WERI-Rb-1 (cell line): ENCODE measurements at regions not wholly inside any gene's neighbourhood (a gene's known extent, or its start where the extent isn't known, plus 50 kb on each side); places are given as distances from the start of the nearest gene placed in this dataset.

ENCODE experiments used
- DNase-seq: peaks from one replicate; pipeline ENCODE4 v3.0.0-alpha.2; 2020
- H3K27ac ChIP-seq: fragments of 250-450 bp; sonication (Bioruptor Pico); 2 replicates; pipeline ENCODE4 v1.5.1; 2020; ENCODE audit warnings: mild to moderate bottlenecking, moderate library complexity
- H3K27me3 ChIP-seq: fragments of 250-450 bp; sonication (Bioruptor Pico); 2 replicates; pipeline ENCODE4 v1.5.1; 2021; ENCODE audit warnings: mild to moderate bottlenecking, low read depth, moderate library complexity; ENCODE audit not compliant: insufficient read depth, severe bottlenecking
- H3K36me3 ChIP-seq: fragments of 250-450 bp; sonication (Bioruptor Pico); 2 replicates; pipeline ENCODE4 v1.5.1; 2020; ENCODE audit warnings: mild to moderate bottlenecking, moderate library complexity
- H3K4me3 ChIP-seq: 2 replicates; pipeline ENCODE4 v1.5.1; 2011; ENCODE audit warnings: low read depth, mild to moderate bottlenecking, control low read depth, low read length
- H3K9me3 ChIP-seq: fragments of 250-450 bp; sonication (Bioruptor Pico); 2 replicates; pipeline ENCODE4 v1.5.1; 2021; ENCODE audit warnings: mild to moderate bottlenecking, moderate library complexity; ENCODE audit not compliant: severe bottlenecking
- CTCF ChIP-seq: IDR thresholded peaks from 2 replicates; pipeline ENCODE4 v1.5.1; 2011; ENCODE audit warnings: low read depth, mild to moderate bottlenecking, control low read depth, inconsistent platforms, low read length

GRCh38 chr11:106495046-106495445 is 417.6 kb downstream of the AASDHPPT start:
- TF ChIP-seq CTCF, result no peak
- Histone ChIP-seq H3K9me3 (no peaks in the 10 kb centered on the region), H3K27me3 (no peaks in the 10 kb centered on the region), H3K4me3 (no peak overlapping the region), H3K27ac (no peak overlapping the region), H3K36me3 (no peaks in the 10 kb centered on the region)
- DNase-seq, result no peak

- Histone ChIP-seq H3K27ac (no peak overlapping the region), H3K27me3 (no peaks in the 10 kb centered on the region), H3K36me3 (no peaks in the 10 kb centered on the region), H3K4me3 (no peak overlapping the region), H3K9me3 (no peaks in the 10 kb centered on the region)
- TF ChIP-seq CTCF, result no peak
- no peak for DNase-seq
Observed at GRCh38 chr11:106496677-106497076, 419.2 kb downstream of the AASDHPPT start.

DNA sequence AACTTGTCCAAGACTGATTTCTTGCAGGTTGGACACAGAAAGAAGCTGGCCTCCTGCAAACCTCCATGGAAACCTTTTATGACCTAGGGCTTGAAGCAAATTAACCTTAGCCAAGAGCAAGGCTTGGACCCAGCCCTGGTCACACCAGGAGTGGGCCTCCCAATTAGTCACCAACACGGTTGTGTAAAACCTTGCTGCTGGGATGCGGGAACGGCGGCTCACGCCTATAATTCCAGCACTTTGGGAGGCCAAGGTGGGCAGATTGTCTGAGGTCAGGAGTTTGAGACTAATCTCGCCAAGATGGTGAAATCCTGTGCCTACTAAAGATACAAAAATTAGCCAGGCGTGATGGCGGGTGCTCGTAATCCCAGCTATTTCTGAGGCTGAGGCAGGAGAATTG is 419.9 kb downstream of the AASDHPPT start:
- H3K4me3 ChIP-seq, result no peak overlapping the region
- H3K9me3 ChIP-seq, result no peaks in the 10 kb centered on the region
- no peak overlapping the region for H3K27ac ChIP-seq
- H3K36me3 ChIP-seq, result no peaks in the 10 kb centered on the region
- TF ChIP-seq CTCF, result no peak
- no peak for DNase-seq
- no peaks in the 10 kb centered on the region for H3K27me3 ChIP-seq

GRCh38 chr11:106497822-106498221 is 420.4 kb downstream of the AASDHPPT start:
- TF ChIP-seq CTCF, result no peak
- Histone ChIP-seq H3K27ac (no peak overlapping the region), H3K4me3 (no peak overlapping the region), H3K9me3 (no peaks in the 10 kb centered on the region), H3K27me3 (no peaks in the 10 kb centered on the region), H3K36me3 (no peaks in the 10 kb centered on the region)
- no peak for DNase-seq

- no peak for DNase-seq
- H3K36me3 ChIP-seq, result no peaks in the 10 kb centered on the region
- H3K27ac ChIP-seq, result no peak overlapping the region
- TF ChIP-seq CTCF, result no peak
- no peak overlapping the region for H3K4me3 ChIP-seq
- no peaks in the 10 kb centered on the region for H3K27me3 ChIP-seq
- no peaks in the 10 kb centered on the region for H3K9me3 ChIP-seq
Observed at GRCh38 chr11:106503901-106504300, 426.4 kb downstream of the AASDHPPT start.

DNA sequence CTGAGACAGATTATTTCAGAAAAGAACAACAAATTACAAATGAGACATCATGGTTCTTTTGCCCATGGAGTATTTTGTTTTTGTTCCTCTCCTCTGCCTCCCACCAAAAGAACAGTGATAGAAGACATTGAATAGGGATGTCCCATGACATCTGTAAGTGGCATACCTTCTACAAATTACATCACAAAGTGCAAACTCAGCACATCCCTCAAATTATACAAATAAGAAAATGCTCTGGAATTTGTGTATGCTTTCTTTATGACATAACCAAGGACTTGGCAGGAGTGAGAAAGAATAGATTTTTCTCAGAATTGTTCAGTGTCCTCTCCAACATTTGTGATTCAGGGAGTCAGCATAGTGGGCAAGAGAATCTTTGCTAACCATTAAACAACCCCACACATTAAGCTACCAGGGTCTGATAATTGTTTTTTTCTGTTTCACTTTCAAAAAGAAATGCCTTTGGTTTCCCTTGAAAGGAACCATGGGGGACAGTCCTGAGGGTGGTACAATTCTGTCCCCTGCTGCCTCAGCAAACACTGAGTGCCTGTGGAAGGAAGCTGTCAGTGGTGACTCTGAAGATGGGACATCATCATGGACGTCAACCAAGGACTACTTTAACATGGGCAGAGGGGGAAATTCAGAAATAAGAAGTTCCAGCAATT is 430.3 kb downstream of the AASDHPPT start:
- H3K9me3 ChIP-seq, result no peaks in the 10 kb centered on the region
- H3K27me3 ChIP-seq, result no peaks in the 10 kb centered on the region
- H3K27ac ChIP-seq, result no peak overlapping the region
- H3K4me3 ChIP-seq, result no peak overlapping the region
- TF ChIP-seq CTCF, result no peak
- H3K36me3 ChIP-seq, result no peaks in the 10 kb centered on the region
- DNase-seq, result no peak
